GM12874 (cell line): ENCODE measurements at regions not wholly inside any gene's neighbourhood (a gene's known extent, or its start where the extent isn't known, plus 50 kb on each side); places are given as distances from the start of the nearest gene placed in this dataset.

Source experiments
- CTCF ChIP-seq: IDR thresholded peaks from 2 replicates; pipeline ENCODE4 v1.5.1; 2011; ENCODE audit warnings: low read depth, mild to moderate bottlenecking, control low read depth, low read length, moderate library complexity; ENCODE audit not compliant: insufficient read depth

GRCh38 chr2:181378491-181378890 lies 78.7 kb upstream of the ITGA4 start:
- TF ChIP-seq CTCF = no peak

- TF ChIP-seq CTCF = no peak
Observed at GRCh38 chr2:181380581-181380980, 76.6 kb upstream of the ITGA4 start.

GRCh38 chr2:181384923-181385322 lies 72.3 kb upstream of the ITGA4 start:
- no peak for TF ChIP-seq CTCF

GRCh38 chr2:181389524-181389923 lies 67.7 kb upstream of the ITGA4 start:
- no peak for TF ChIP-seq CTCF

GRCh38 chr2:181393472-181393871 lies 63.7 kb upstream of the ITGA4 start:
- no peak for TF ChIP-seq CTCF

GRCh38 chr2:181394741-181395437 lies 62.3 kb upstream of the ITGA4 start:
- TF ChIP-seq CTCF = no peak

- no peak for TF ChIP-seq CTCF
Observed at GRCh38 chr2:181395851-181396250, 61.3 kb upstream of the ITGA4 start.
